Amniotic epithelial cell (primary cell): ENCODE measurements at regions not wholly inside any gene's neighbourhood (a gene's known extent, or its start where the extent isn't known, plus 50 kb on each side); places are given as distances from the start of the nearest gene placed in this dataset.
A peak's percentile ranks its signal among the peaks of the same experiment; 100 is the strongest.

Experiments
- DNase-seq: peaks from one replicate; pipeline ENCODE4 v3.0.0-alpha.2; 2010; ENCODE audit warnings: low read depth

- no peak for DNase-seq
Observed at GRCh38 chrX:20320461-20321159, 53.9 kb upstream of the RPS6KA3 start.

GRCh38 chrX:20319054-20319453 is 52.3 kb upstream of the RPS6KA3 start:
- DNase-seq = no peak

GRCh38 chrX:20317873-20318272 is 51.2 kb upstream of the RPS6KA3 start:
- peak; percentile 21 for DNase-seq
